HG02970 (cell line): ENCODE measurements at regions not wholly inside any gene's neighbourhood (a gene's known extent, or its start where the extent isn't known, plus 50 kb on each side); places are given as distances from the start of the nearest gene placed in this dataset.
"Not testable (repeated sequence)": the region's sequence is repeated elsewhere in the genome, so short reads cannot be mapped to it uniquely, and the experiment has no call there.

Source experiments
- ATAC-seq: cut with Tn5 transposase; IDR thresholded peaks from one replicate; pipeline ENCODE4 v1.9.1; 2021; ENCODE audit warnings: mild to moderate bottlenecking, moderate library complexity, moderate number of reproducible peaks; ENCODE audit not compliant: unreplicated experiment, low FRiP score

GRCh38 chr14:71416392-71416791, 509.1 kb downstream of the PCNX1 start:
- no peak for ATAC-seq

- ATAC-seq, result no peak
Observed at GRCh38 chr14:71418532-71419245, 511.4 kb downstream of the PCNX1 start.

- no peak for ATAC-seq
Observed at GRCh38 chr14:71423481-71423880, 508.7 kb upstream of the RGS6 start.

DNA sequence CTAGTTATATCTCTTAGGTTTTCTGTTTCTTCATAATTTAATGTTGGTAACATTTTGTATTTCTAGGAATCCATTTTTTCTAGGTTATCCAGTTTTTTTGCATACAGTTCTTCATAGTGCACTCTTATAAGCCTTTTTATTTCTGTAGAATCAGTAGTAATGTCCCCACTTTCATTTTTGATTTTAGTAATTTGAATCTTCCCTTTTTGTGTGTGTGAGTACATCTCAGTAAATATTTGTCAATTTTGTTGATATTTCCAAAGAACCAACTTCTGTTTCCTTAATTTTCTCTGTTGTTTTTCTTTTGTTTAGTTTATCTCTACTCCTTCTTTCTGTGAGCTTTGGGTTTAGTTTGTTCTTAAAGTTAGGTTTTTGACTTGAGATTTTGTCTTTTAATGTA, 507.3 kb upstream of the RGS6 start:
- no peak for ATAC-seq

DNA sequence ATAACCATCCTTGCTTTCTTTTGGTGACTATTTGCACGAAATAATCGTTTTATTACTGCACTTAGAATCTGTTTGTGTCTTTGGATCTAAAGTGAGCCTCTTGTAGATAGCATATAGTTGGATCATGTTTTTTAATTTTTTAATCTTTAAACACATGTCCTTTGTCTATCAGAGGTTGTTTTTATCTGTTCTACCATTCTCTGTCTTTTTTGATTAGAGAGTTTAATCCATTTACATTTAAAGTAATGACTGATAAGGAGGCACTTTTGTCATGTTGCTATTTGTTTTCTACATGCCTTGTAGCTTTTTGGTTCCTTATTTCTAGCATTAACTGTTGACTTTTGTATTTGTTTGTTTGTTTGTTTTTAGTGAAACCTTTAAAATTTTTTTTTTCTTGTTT, 506.2 kb upstream of the RGS6 start:
- no peak for ATAC-seq

DNA sequence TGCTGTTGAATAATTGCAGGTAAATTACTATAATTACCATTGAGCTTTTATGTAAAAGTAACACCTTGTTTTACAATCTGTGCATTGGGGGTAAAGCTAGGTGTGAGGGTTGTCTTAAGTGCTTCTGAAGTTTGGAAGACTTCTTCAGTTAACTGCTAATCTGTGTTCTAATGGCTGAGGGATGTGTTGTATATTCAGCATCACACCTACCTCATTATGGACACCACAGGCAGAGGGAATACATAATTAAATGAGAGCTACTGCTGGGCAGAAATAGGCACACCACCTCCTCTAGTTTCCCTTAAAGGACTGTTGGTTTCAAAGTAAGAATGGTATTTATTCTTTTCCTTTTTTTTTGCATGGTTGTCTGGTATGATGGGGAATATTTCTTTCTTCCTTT, 502.3 kb upstream of the RGS6 start:
- ATAC-seq, result no peak

- no peak for ATAC-seq
Observed at GRCh38 chr14:71430321-71430677, 501.9 kb upstream of the RGS6 start.

DNA sequence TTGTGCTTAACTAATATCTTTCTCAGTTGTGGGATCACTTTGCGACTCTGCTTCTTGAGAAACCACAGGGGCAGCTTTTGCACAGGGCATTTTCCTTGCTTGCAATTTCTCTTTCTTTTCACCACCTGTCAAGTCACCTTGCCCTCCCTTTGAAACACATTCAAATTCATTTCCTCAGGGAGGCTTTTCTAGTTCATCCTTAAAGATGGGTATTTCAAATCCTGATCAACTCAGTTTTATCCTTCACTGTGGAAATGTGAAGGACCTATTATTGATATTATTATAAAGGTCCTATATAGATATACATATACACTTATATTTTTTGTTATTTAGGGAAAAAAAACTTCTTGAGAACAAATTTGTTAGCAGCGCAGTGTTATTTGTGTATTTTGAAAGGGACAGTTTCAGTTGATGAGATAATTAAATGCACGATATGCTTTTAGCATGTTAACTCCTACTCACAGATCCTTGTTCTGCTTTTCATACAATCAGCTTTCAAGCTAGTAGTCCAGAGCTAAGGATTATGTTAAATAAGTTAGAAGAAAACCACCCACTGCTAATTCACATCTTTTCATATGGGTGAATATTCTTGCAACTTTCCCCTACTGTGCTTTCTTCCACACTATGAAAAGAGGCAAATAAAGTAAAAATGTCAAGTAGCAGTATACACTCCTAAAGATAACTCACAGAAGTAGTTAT, 501.4 kb upstream of the RGS6 start:
- ATAC-seq, result no peak

- no peak for ATAC-seq
Observed at GRCh38 chr14:71432334-71433110, 499.7 kb upstream of the RGS6 start.

DNA sequence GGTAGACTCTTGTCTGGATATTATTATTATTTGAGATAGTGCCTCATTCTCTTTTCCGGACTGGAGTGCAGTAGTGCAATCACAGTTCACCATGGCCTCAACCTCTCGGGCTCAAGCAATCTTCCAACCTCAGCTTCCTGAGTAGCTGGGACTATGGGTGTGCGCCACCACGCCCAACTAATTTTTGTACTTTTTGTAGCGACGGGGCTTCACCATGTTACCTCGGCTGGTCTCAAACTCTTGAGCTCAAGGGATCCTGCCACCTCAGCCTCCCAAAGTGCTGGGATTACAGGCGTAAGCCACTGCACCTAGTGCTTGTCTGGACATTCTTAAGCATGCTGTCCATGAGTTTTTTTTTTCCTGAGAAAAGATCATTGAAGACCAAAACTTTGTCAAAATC, 498.9 kb upstream of the RGS6 start:
- ATAC-seq, result no peak

DNA sequence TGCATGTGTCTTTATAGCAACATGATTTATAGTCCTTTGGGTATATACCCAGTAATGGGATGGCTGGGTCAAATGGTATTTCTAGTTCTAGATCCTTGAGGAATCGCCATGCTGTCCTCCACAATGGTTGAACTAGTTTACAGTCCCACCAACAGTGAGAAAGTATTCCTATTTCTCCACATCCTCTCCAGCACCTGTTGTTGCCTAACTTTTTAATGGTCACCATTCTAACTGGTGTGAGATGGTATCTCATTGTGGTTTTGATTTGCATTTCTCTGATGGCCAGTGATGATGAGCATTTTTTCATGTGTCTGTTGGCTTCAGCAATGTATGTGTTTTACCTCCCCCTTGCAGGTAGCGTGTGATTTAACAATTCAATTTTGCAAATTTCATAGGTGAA, 496.6 kb upstream of the RGS6 start:
- ATAC-seq, result not testable (repeated sequence)

DNA sequence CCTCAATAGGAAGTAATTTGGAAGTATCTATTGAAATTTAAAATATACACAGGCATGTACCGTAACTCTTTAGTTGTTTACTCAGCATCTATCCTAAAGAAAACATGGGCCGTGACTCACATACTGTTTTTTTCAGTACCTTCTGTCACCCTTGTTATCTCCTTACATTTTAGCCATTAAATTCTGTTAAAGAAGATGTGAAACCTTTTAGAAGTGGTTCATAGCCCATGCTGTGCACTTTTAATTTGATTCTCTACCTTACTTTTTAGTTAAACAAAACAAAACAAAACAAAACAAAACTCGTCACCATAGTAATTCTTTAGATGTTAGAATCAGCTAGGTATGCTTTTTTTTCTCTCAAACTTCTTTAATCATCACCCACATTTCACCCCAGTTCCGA, 494.4 kb upstream of the RGS6 start:
- no peak for ATAC-seq

DNA sequence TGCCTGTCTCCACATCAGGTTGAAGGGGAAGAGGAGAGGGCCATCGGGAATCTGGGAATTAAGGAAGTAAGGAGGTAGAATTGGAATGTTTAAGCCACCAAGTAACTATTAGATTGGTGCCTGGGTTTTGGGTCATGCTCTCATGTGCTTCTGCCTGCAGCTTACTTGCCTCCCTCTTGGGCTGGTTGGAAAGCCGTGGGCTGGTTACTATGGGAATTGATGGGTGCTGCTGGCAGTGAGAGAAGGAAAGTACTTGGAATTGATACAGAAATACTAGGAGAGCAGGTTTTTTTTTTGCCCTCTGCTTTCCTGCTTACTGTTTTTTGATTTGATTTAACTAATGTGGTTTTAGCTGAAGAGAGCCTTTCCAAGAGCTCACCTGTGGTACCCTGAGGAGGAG, 493.5 kb upstream of the RGS6 start:
- ATAC-seq, result no peak

DNA sequence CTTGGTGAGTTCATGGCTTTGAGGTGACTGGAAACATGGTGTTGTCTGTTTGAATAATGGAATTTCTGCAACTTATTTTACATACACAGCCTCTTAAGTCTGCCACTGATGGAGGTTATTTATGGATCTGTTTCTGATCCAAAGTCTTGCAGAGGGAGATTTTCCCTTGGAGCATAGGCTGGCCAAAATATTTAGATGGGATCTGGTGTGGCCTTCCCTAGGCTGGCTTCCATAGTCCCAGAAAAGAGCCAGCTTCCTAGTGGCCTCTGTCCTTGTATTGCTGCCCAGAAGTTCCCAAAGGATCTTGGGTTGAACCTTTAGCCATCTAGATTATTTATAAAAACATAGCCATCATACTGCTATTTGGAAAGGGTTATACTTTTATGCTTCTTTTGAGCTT, 491.1 kb upstream of the RGS6 start:
- ATAC-seq, result no peak

GRCh38 chr14:71444030-71444822, 488.0 kb upstream of the RGS6 start:
- no peak for ATAC-seq

GRCh38 chr14:71448431-71449315, 483.6 kb upstream of the RGS6 start:
- ATAC-seq, result no peak

DNA sequence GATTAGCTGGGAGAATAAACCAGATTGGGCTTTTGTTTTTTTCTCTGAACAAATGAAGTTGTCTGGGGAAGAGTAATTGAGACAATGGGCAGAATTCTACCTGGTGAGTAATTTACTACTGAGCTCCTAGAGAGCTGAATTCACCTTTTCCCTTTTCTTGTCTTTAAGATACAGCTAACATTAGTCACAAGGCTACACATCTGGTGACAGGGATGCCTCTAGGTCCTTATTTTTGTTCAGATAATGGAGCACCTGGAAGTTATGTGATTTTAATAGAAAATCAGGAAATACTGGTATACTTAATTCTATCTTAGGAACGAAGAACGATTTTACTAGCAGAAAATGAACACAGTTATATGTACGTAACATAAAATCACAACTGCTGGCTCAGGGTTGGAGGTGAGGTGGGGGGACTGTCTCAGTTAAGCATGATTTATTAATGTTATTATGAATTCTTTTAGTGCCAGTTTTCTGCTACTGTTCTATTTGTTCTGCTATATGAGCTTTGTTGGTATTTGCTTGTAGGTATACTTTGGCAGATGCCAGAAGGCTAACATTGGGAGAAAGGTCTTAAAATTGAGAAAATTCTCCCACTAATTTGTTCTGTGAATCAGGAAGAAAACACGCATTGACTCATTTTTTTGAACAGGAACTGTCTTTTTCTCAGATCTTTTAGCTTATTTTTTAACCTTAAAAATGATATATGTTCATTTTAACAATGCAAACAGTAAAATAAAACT, 482.7 kb upstream of the RGS6 start:
- no peak for ATAC-seq

- no peak for ATAC-seq
Observed at GRCh38 chr14:71451501-71451900, 480.7 kb upstream of the RGS6 start.

GRCh38 chr14:71452539-71452938, 479.7 kb upstream of the RGS6 start:
- no peak for ATAC-seq
